ENCODE measurements at regions not wholly inside any gene's neighbourhood (a gene's known extent, or its start where the extent isn't known, plus 50 kb on each side); places are given as distances from the start of the nearest gene placed in this dataset.

GRCh38 chr13:28568286-28568685 lies 73.4 kb upstream of the FLT1 start:
- no peak for TF ChIP-seq CTCF (IDR thresholded peaks at IDR 0.05)
- no peak for TF ChIP-seq POLR2A (IDR thresholded peaks at IDR 0.05)
